SU-DHL-6 (cell line): ENCODE measurements at regions not wholly inside any gene's neighbourhood (a gene's known extent, or its start where the extent isn't known, plus 50 kb on each side); places are given as distances from the start of the nearest gene placed in this dataset.
"Not testable (repeated sequence)": the region's sequence is repeated elsewhere in the genome, so short reads cannot be mapped to it uniquely, and the experiment has no call there.

Source experiments
- H2AFZ ChIP-seq: fragments of 200-600 bp; sonication (generic); 2 replicates; pipeline ENCODE4 v1.6.1; 2014; ENCODE audit warnings: low read depth, mild to moderate bottlenecking, moderate library complexity, mixed read lengths, antibody characterized with exemption, low read length; ENCODE audit not compliant: severe bottlenecking
- H3F3A ChIP-seq: fragments of 200-600 bp; shearing (Covaris generic); 2 replicates; pipeline ENCODE4 v1.6.0; 2016; ENCODE audit warnings: antibody characterized with exemption, mild to moderate bottlenecking; ENCODE audit not compliant: insufficient read depth
- H3K27ac ChIP-seq: fragments of 200-600 bp; sonication (generic); 2 replicates; pipeline ENCODE4 v1.5.1; 2016; ENCODE audit warnings: low read depth, mild to moderate bottlenecking, low read length, moderate library complexity, mixed read lengths
- H3K27me3 ChIP-seq: fragments of 200-600 bp; sonication (generic), shearing (Covaris generic); 2 replicates; pipeline ENCODE4 v1.6.0; 2014; ENCODE audit warnings: mild to moderate bottlenecking, low read length
- H3K36me3 ChIP-seq: fragments of 200-600 bp; sonication (generic); 2 replicates; pipeline ENCODE4 v1.6.1; 2014; ENCODE audit warnings: mild to moderate bottlenecking, low read length, mixed read lengths
- H3K4me2 ChIP-seq: fragments of 300-600, 200-600 bp; shearing (Covaris generic), sonication (generic); 2 replicates; pipeline ENCODE4 v1.6.0; 2014; ENCODE audit warnings: low read length, low read depth, mild to moderate bottlenecking; ENCODE audit not compliant: poor library complexity, severe bottlenecking
- H3K4me3 ChIP-seq: fragments of 200-600 bp; sonication (generic); 2 replicates; pipeline ENCODE4 v1.5.1; 2014; ENCODE audit warnings: antibody characterized with exemption, low read length, mild to moderate bottlenecking, mixed read lengths; ENCODE audit not compliant: insufficient read depth, poor library complexity, severe bottlenecking
- H3K79me2 ChIP-seq: fragments of 200-600 bp; sonication (generic); 2 replicates; pipeline ENCODE4 v1.6.1; 2014; ENCODE audit warnings: mild to moderate bottlenecking, low read length, moderate library complexity; ENCODE audit not compliant: insufficient read depth
- H3K9ac ChIP-seq: fragments of 200-600 bp; sonication (generic); 2 replicates; pipeline ENCODE4 v1.7.0; 2014; ENCODE audit warnings: mild to moderate bottlenecking, low read length
- H3K9me2 ChIP-seq: fragments of 200-600 bp; sonication (generic); replicated peaks from 2 replicates; pipeline ENCODE4 v1.6.1; 2014; ENCODE audit warnings: low read length; ENCODE audit not compliant: insufficient read depth
- H3K9me3 ChIP-seq: fragments of 200-600 bp; sonication (generic); 2 replicates; pipeline ENCODE4 v1.6.1; 2014; ENCODE audit warnings: low read length, mixed read lengths; ENCODE audit not compliant: insufficient read depth
- H4K20me1 ChIP-seq: fragments of 200-600 bp; sonication (generic); 2 replicates; pipeline ENCODE4 v1.6.1; 2014; ENCODE audit warnings: low read depth, mild to moderate bottlenecking, antibody characterized with exemption, low read length, moderate library complexity, mixed read lengths
- EZH2phosphoT487 ChIP-seq: fragments of 200-600 bp; sonication (generic), shearing (Covaris generic); conservative IDR thresholded peaks from 2 replicates; pipeline ENCODE4 v1.6.1; 2018; ENCODE audit warnings: mild to moderate bottlenecking, antibody characterized with exemption, low read length, moderate library complexity, mixed read lengths
- TF ChIP-seq, protein P1 (sequence below): fragments of 200-600 bp; sonication (generic); IDR thresholded peaks from one replicate; pipeline ENCODE4 v1.5.1; 2017; ENCODE audit warnings: antibody characterized with exemption, mild to moderate bottlenecking, low read length, moderate library complexity; ENCODE audit not compliant: insufficient read depth, poor library complexity, severe bottlenecking

DNA sequence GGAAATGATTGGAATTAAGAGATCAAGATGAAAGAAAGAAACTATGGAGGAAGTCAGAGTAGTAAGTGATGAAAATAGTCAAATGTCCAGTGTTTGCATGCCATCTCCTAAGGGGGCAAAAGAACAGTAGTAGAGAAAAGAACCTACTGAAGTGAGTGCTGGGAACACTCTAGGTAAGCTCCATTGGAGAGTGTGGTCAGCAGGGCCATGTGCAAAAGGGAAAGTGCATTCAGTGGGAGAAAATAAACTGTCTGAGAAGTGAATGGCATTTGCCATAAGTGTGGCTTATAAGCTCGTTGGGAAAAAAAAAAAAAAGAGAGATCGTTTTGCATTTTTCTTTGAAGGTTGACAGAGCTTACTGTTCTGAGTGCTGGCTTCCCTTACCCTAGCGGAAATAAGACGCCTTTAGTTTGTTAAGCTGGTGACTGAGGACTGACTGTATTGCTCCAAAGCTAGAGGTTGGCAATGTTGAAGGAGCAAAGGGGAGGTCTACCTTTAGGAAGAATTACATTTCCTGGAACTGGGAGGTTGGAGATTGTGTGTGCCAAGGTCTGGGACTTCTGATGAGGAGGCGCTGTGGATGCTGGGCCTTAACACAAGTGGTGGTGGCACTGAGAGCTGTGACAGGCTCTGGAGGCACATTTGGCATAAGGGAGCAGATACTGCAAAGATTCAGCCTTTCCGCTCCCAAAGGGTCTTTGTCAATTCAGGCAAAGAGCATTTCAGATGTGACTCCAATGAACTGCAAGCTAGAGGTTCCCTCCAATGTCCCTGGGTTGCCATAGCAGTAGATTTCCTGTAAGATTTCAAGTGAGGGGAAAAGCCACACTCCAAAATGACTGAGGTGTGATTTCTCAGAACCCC lies 287.8 kb upstream of the SATB1 start:
- Histone ChIP-seq H3K4me2 (no peak overlapping the region), H3K4me3 (no peak overlapping the region), H3K9me3 (no peaks in the 10 kb centered on the region), H3K79me2 (no peaks in the 10 kb centered on the region), H3K9me2 (no peaks in the 10 kb centered on the region), H3K27ac (no peak overlapping the region), H4K20me1 (no peaks in the 10 kb centered on the region), H3F3A (no peaks in the 10 kb centered on the region), H3K9ac (no peak overlapping the region), H3K36me3 (no peaks in the 10 kb centered on the region), H2AFZ (no peak overlapping the region), H3K27me3 (no peaks in the 10 kb centered on the region)
- TF ChIP-seq EZH2phosphoT487 = no peak
- TF ChIP-seq, protein P1, sequence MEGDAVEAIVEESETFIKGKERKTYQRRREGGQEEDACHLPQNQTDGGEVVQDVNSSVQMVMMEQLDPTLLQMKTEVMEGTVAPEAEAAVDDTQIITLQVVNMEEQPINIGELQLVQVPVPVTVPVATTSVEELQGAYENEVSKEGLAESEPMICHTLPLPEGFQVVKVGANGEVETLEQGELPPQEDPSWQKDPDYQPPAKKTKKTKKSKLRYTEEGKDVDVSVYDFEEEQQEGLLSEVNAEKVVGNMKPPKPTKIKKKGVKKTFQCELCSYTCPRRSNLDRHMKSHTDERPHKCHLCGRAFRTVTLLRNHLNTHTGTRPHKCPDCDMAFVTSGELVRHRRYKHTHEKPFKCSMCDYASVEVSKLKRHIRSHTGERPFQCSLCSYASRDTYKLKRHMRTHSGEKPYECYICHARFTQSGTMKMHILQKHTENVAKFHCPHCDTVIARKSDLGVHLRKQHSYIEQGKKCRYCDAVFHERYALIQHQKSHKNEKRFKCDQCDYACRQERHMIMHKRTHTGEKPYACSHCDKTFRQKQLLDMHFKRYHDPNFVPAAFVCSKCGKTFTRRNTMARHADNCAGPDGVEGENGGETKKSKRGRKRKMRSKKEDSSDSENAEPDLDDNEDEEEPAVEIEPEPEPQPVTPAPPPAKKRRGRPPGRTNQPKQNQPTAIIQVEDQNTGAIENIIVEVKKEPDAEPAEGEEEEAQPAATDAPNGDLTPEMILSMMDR = no peak

DNA sequence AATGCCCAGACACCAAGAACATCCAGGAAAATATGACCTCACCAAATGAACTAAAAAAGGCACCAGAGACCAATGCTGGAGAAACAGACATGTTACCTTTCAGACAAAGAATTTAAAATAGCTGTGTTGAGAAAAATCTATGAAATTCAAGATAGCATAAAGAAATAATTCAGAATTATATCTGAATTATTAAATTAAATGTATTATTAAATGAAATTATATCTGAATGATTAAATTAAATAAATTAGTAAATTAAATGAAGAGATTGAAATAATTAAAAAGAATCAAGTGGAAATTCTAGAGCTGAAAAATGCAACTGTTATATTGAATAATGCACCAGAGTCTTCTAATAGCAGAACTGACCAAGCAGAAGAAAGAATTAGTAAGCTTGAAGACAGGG lies 279.2 kb upstream of the SATB1 start:
- no peak overlapping the region for H3K4me2 ChIP-seq
- no peak for TF ChIP-seq EZH2phosphoT487
- TF ChIP-seq, protein P1 = no peak

DNA sequence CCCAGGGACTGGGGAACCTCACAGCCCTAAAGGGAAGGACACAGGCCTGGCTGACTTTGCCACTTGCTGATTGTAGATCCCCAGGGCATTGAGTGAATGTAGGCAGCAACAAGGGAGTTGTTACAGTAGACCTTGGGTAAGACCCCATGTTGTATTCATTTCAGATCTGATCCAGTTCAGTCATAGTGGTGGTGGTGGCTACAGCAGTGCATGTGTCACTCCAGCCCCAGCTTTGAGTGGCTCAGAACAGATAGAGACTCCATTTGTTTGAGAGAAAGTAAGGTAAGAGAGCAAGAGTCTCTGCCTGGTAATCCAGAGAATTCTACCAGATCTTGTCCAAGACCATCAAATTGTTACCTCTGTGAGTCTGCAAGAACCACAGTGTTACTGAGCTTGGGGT lies 278.7 kb upstream of the SATB1 start:
- no peak for TF ChIP-seq EZH2phosphoT487
- TF ChIP-seq, protein P1 = no peak
- Histone ChIP-seq H3K9ac (no peak overlapping the region), H3K9me2 (no peaks in the 10 kb centered on the region), H2AFZ (no peak overlapping the region), H3F3A (no peaks in the 10 kb centered on the region), H4K20me1 (no peaks in the 10 kb centered on the region), H3K27me3 (no peaks in the 10 kb centered on the region), H3K36me3 (no peaks in the 10 kb centered on the region), H3K79me2 (no peaks in the 10 kb centered on the region), H3K4me3 (no peak overlapping the region), H3K9me3 (no peaks in the 10 kb centered on the region), H3K4me2 (no peak overlapping the region), H3K27ac (no peak overlapping the region)

More for the DNA sequence above, 279.2 kb upstream of the SATB1 start:
- H3K9me3 ChIP-seq = no peaks in the 10 kb centered on the region
- no peak overlapping the region for H2AFZ ChIP-seq
- H4K20me1 ChIP-seq = no peaks in the 10 kb centered on the region
- no peaks in the 10 kb centered on the region for H3K27me3 ChIP-seq
- H3K27ac ChIP-seq = no peak overlapping the region
- no peaks in the 10 kb centered on the region for H3K9me2 ChIP-seq
- no peaks in the 10 kb centered on the region for H3F3A ChIP-seq
- H3K9ac ChIP-seq = no peak overlapping the region
- no peaks in the 10 kb centered on the region for H3K36me3 ChIP-seq
- no peaks in the 10 kb centered on the region for H3K79me2 ChIP-seq
- H3K4me3 ChIP-seq = no peak overlapping the region

DNA sequence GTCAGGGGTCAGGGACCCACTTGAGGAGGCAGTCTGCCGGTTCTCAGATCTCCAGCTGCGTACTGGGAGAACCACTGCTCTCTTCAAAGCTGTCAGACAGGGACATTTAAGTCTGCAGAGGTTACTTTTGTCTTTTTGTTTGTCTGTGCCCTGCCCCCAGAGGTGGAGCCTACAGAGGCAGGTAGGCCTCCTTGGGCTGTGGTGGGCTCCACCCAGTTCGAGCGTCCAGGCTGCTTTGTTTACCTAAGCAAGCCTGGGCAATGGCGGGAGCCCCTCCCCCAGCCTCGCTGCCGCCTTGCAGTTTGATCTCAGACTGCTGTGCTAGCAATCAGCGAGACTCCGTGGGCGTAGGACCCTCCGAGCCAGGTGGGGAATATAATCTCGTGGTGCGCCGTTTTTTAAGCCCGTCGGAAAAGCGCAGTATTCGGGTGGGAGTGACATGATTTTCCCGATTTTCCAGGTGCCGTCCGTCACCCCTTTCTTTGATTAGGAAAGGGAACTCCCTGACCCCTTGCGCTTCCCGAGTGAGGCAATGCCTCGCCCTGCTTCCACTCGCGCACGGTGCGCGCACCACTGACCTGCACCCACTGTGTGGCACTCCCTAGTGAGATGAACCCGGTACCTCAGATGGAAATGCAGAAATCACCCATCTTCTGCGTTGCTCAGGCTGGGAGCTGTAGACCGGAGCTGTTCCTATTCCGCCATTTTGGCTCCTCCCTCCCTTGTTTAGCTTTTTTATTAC lies 268.6 kb upstream of the SATB1 start:
- H3F3A ChIP-seq, H3K36me3 ChIP-seq, H3K9ac ChIP-seq, H3K79me2 ChIP-seq, H3K27ac ChIP-seq, H2AFZ ChIP-seq, H3K4me2 ChIP-seq, H3K9me2 ChIP-seq, H3K27me3 ChIP-seq, H4K20me1 ChIP-seq, H3K4me3 ChIP-seq, H3K9me3 ChIP-seq: not testable (repeated sequence)
